ENCODE measurements at regions not wholly inside any gene's neighbourhood (a gene's known extent, or its start where the extent isn't known, plus 50 kb on each side); places are given as distances from the start of the nearest gene placed in this dataset.

- Histone ChIP-seq H3K9ac (ENCODE audit: low read length) (no peak overlapping the region), H3K4me1 (ENCODE audit: control insufficient read depth, insufficient read depth, low read length) (no peaks in the 10 kb centered on the region), H3K27me3 (ENCODE audit: control insufficient read depth, insufficient read depth, low read length) (no peaks in the 10 kb centered on the region), H3K4me3 (ENCODE audit: low read length) (no peak overlapping the region), H3K36me3 (ENCODE audit: control insufficient read depth, insufficient read depth, low read length) (no peaks in the 10 kb centered on the region), H3K27ac (ENCODE audit: low read depth, low read length) (no peak overlapping the region)
These were observed 175.4 kb downstream of the NRP2 start for GRCh38 chr2:205857520-205858237.

GRCh38 chr2:205852457-205852856 lies 170.2 kb downstream of the NRP2 start:
- H3K27me3 ChIP-seq (ENCODE audit: control insufficient read depth, insufficient read depth, low read length): no peaks in the 10 kb centered on the region
- H3K4me3 ChIP-seq (ENCODE audit: low read length): no peak overlapping the region
- H3K9ac ChIP-seq (ENCODE audit: low read length): no peak overlapping the region
- no peak overlapping the region for H3K27ac ChIP-seq (ENCODE audit: low read depth, low read length)
- H3K36me3 ChIP-seq (ENCODE audit: control insufficient read depth, insufficient read depth, low read length): no peaks in the 10 kb centered on the region
- peaks cover 2% of the 10 kb centered on the region for H3K4me1 ChIP-seq (ENCODE audit: control insufficient read depth, insufficient read depth, low read length)

DNA sequence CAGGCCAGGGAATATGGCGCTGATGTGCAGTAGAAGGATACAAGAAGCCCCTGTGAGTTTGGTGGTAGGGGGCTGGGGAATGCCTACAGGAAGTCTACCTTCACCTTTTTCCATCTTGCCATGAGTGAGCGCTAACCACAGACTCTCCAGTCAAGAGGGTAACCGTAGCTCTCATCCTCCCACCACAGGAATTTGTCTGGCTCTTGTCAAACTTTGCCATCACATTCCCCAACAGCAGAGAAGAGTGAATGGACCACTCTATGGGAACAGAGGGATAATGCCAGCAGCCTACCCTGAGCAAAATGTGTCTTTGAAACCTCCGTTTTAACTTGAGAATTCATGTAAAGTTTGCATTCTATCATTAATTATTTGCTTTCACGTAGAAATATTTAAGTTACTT lies 168.3 kb downstream of the NRP2 start:
- Histone ChIP-seq H3K4me3 (ENCODE audit: low read length) (no peak overlapping the region), H3K27me3 (ENCODE audit: control insufficient read depth, insufficient read depth, low read length) (no peaks in the 10 kb centered on the region), H3K9ac (ENCODE audit: low read length) (no peak overlapping the region), H3K27ac (ENCODE audit: low read depth, low read length) (no peak overlapping the region), H3K36me3 (ENCODE audit: control insufficient read depth, insufficient read depth, low read length) (no peaks in the 10 kb centered on the region), H3K4me1 (ENCODE audit: control insufficient read depth, insufficient read depth, low read length) (peaks cover 2% of the 10 kb centered on the region)

GRCh38 chr2:205850132-205850531 lies 167.8 kb downstream of the NRP2 start:
- Histone ChIP-seq H3K36me3 (ENCODE audit: control insufficient read depth, insufficient read depth, low read length) (no peaks in the 10 kb centered on the region), H3K27ac (ENCODE audit: low read depth, low read length) (no peak overlapping the region), H3K4me1 (ENCODE audit: control insufficient read depth, insufficient read depth, low read length) (peaks cover 2% of the 10 kb centered on the region), H3K9ac (ENCODE audit: low read length) (no peak overlapping the region), H3K27me3 (ENCODE audit: control insufficient read depth, insufficient read depth, low read length) (no peaks in the 10 kb centered on the region), H3K4me3 (ENCODE audit: low read length) (no peak overlapping the region)

DNA sequence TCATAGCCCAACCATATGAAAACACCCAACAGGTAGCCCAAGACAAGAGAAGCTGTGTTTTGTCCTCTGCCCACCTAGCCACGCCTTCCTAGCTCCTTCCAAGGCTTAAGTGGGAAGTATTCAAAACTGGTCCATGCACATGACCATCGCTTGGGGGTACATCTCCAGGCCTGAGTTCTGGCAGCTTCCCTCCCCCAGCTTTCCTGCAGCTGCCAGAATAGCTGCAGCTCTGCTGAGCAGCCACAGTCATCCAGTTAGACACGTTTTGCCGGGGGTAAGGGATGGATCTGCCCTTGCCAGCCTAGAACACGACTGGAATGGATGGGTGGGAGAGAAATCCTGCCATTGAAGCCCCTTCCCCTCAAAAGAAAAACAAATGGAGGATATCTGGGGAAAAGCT lies 166.8 kb downstream of the NRP2 start:
- Histone ChIP-seq H3K4me1 (ENCODE audit: control insufficient read depth, insufficient read depth, low read length) (peaks cover 2% of the 10 kb centered on the region), H3K36me3 (ENCODE audit: control insufficient read depth, insufficient read depth, low read length) (no peaks in the 10 kb centered on the region), H3K27me3 (ENCODE audit: control insufficient read depth, insufficient read depth, low read length) (no peaks in the 10 kb centered on the region), H3K27ac (ENCODE audit: low read depth, low read length) (no peak overlapping the region), H3K9ac (ENCODE audit: low read length) (no peak overlapping the region), H3K4me3 (ENCODE audit: low read length) (no peak overlapping the region)

DNA sequence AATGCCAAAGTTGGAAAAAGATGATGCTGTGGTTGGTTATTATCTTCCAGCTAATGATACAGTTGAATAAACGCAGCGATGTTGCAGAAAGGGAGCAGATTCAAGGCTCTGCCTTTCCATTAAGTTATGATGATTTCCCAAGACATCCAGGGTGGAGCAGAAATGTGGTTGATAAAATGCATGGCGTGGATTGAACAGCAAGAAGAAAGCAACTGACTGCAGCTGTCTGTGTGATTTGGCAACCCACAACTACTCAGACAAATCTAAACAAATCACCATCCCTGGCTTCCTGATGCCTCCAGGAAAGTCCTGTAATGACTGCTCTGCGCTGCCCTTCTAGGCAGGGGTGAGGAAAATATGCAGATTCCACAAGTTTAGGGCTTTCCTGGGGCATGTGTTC lies 166.3 kb downstream of the NRP2 start:
- H3K4me3 ChIP-seq (ENCODE audit: low read length): no peak overlapping the region
- H3K36me3 ChIP-seq (ENCODE audit: control insufficient read depth, insufficient read depth, low read length): no peaks in the 10 kb centered on the region
- H3K27me3 ChIP-seq (ENCODE audit: control insufficient read depth, insufficient read depth, low read length): no peaks in the 10 kb centered on the region
- H3K9ac ChIP-seq (ENCODE audit: low read length): no peak overlapping the region
- peaks cover 2% of the 10 kb centered on the region for H3K4me1 ChIP-seq (ENCODE audit: control insufficient read depth, insufficient read depth, low read length)
- no peak overlapping the region for H3K27ac ChIP-seq (ENCODE audit: low read depth, low read length)
